Psoas muscle (tissue), 7 donors: ENCODE measurements at regions not wholly inside any gene's neighbourhood (a gene's known extent, or its start where the extent isn't known, plus 50 kb on each side); places are given as distances from the start of the nearest gene placed in this dataset.
A peak's percentile ranks its signal among the peaks of the same experiment; 100 is the strongest.

Experiments
- ATAC-seq, 4 donors: fragments of 200-7000 bp; cut with Tn5 transposase; one replicate each; pipeline ENCODE4 v1.9.1; 2020; ENCODE audit warnings: moderate library complexity in 3 of 4, mild to moderate bottlenecking in 2 of 4
- DNase-seq, 2 donors: peaks; one replicate each; pipeline ENCODE4 v3.0.0-alpha.2; 2020
- H3K27ac ChIP-seq: fragments of 200-600 bp; one replicate; pipeline ENCODE4 v1.8.0; 2022
- H3K27me3 ChIP-seq, 3 donors: fragments of 200-600 bp in 1 of 3; one replicate each; pipeline versions ENCODE4 v1.6.1 to v1.8.0; 2013 to 2022; ENCODE audit warnings: low read length in 2 of 3, mild to moderate bottlenecking in 2 of 3, moderate library complexity in 1 of 3; ENCODE audit not compliant: insufficient read depth in 3 of 3
- H3K36me3 ChIP-seq, 2 donors: fragments of 200-600 bp in 1 of 2; one replicate each; pipeline versions ENCODE4 v1.6.1 to v1.8.0; 2013 to 2022; ENCODE audit warnings: low read depth in 1 of 2, mild to moderate bottlenecking in 1 of 2, moderate library complexity in 1 of 2; ENCODE audit not compliant: insufficient read depth in 1 of 2
- H3K4me1 ChIP-seq: fragments of 200-600 bp; one replicate; pipeline ENCODE4 v1.8.0; 2022
- H3K4me3 ChIP-seq: fragments of 200-600 bp; one replicate; pipeline ENCODE4 v1.8.0; 2022; ENCODE audit warnings: mild to moderate bottlenecking
- H3K9me3 ChIP-seq: fragments of 200-600 bp; one replicate; pipeline ENCODE4 v1.8.0; 2022
- CTCF ChIP-seq: fragments of 200-600 bp; IDR thresholded peaks from one replicate; pipeline ENCODE4 v1.8.0; 2022; ENCODE audit warnings: antibody characterized with exemption
- WGBS, 3 donors: extraction: QIAGEN DNeasy Blood & Tissue Kit; methylation state at CpG; one replicate each; pipeline versions ENCODE4 v1.1.6 to v1.1.7; 2013; 5-methylcytosine and 5-hydroxymethylcytosine counted together
- intact Hi-C, 2 donors: fragments of 100-400 bp; cut with DNase I; formaldehyde crosslinking; loops; one replicate each; pipeline versions ENCODE4 v1.11.0 to v1.14.2; 2022
- donor health status: healthy with polysubstance abuse.
- donor health status: DM: no; HTN: no; CAD: no; lungs with moderate emphysema.
- donor health status: Bipolar disorder and iron deficiency.
- donor health status: healthy.
- donor health status: DM: yes; HTN: yes; CAD: no.
- donor health status: DM: no; HTN: no; CAD: no.
- donor health status: DM: yes; HTN: yes; CAD: no.

DNA sequence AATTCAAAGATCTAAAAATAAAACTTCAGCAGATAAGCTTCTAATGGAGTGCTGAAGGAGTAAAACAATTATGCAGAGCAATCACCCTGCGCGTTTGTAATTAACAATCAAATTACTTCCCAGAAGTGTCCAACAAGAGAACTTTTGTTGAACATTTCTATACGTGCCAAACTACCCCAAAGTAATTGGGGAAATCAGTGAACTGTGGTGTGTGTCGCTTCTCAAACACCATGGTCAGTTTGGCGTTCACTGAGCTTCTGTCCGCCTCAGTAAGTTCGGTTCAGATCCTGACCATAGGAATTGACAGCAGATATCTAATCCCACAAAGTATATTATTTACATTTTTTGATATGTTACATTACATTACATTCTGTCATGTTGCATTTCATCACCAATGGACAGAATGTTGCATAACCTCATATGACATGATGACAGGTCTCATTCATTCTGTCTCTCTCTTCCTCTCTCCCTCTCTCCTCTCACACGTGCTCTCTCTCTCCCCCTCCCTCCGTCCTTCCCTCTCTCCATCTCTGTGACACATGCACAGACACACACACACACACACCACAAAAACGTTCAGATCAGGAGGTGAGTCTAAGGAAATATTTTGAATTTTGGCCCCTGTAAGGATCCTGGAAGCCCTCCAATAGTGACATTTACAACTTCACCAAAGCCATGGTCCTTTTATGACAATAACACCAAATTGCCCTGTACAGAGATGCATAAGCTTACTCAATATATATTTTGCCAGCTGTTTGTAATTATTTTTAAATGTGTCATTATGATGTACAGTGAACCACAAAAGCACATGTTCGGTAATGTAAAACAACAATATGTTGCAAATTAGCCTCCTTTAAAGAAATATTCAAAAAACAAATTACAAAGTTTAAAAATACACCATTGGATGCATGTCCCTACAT lies 269.2 kb downstream of the FIGN start:
- 56 to 71% (median 58%) methylated on average over 11 of the region's 11 CpGs for WGBS, 3 donors
- no peaks in the 10 kb centered on the region for H3K9me3 ChIP-seq
- H3K4me1 ChIP-seq: peaks cover 8% of the 10 kb centered on the region
- ATAC-seq: peak; percentile 51 to 76 (median 74)
- intact Hi-C loops: loop anchor here in 1 of 2 donors (10.0 kb wide), 1 partner anchor 122 kb away; no protein-coding TSS in a partner anchor
- peak overlapping the region; percentile 47 for H3K27ac ChIP-seq
- DNase-seq: no peak
- no peak for TF ChIP-seq CTCF
- no peaks in the 10 kb centered on the region for H3K36me3 ChIP-seq
- no peaks in the 10 kb centered on the region for H3K27me3 ChIP-seq
- H3K4me3 ChIP-seq: peak overlapping the region; percentile 40

- peak; percentile 63 to 93 (median 88) for ATAC-seq
- H3K4me3 ChIP-seq: no peak overlapping the region
- no peaks in the 10 kb centered on the region for H3K36me3 ChIP-seq
- peaks cover 8% of the 10 kb centered on the region for H3K4me1 ChIP-seq
- no peaks in the 10 kb centered on the region for H3K27me3 ChIP-seq
- 10 to 17% (median 13%) methylated on average over 2 of the region's 2 CpGs for WGBS, 3 donors
- TF ChIP-seq CTCF: no peak
- no peaks in the 10 kb centered on the region for H3K9me3 ChIP-seq
- intact Hi-C loops: loop anchor here in 1 of 2 donors (10.0 kb wide), 1 partner anchor 121 kb away; no protein-coding TSS in a partner anchor
- H3K27ac ChIP-seq: peak overlapping the region; percentile 61
- DNase-seq: no peak
Measured at GRCh38 chr2:163465440-163465839, 270.4 kb downstream of the FIGN start.

- intact Hi-C loops: loop anchor here in 1 of 2 donors (10.0 kb wide), 1 partner anchor 119 kb away; no protein-coding TSS in a partner anchor
- H3K4me3 ChIP-seq: no peak overlapping the region
- no peak overlapping the region for H3K27ac ChIP-seq
- no peak for DNase-seq
- no peak for ATAC-seq
- 69 to 86% (median 73%) methylated on average over 3 of the region's 3 CpGs for WGBS, 3 donors
- H3K27me3 ChIP-seq: no peaks in the 10 kb centered on the region
- no peaks in the 10 kb centered on the region for H3K9me3 ChIP-seq
- peaks cover 8% of the 10 kb centered on the region for H3K4me1 ChIP-seq
- no peak for TF ChIP-seq CTCF
- H3K36me3 ChIP-seq: no peaks in the 10 kb centered on the region
Measured at GRCh38 chr2:163463411-163463810, 272.4 kb downstream of the FIGN start.

DNA sequence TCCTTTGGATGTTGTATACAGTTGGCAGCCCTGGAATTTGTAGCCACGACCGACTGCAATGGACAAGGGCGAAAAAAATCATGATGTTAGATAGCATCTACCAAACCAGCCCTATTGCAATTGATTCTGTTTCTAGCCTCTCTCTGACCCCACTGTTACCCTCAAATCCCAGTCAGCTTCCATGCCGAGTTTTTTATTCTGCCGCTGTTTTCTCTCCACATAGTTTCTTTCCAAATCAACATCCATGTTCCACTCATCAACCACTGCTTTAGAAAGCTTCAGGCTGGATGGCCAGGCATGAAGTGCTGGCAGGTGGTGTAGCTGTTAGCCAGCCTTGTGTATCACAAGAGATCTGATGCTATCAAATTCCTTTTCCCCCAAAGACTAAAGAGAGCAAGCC lies 272.8 kb downstream of the FIGN start:
- TF ChIP-seq CTCF: no peak
- intact Hi-C loops: loop anchor here in 1 of 2 donors (10.0 kb wide), 1 partner anchor 118 kb away; no protein-coding TSS in a partner anchor

More for the DNA sequence above, 272.8 kb downstream of the FIGN start:
- 88 to 96% (median 92%) methylated on average over 5 of the region's 5 CpGs for whole genome bisulfite sequencing, 3 donors
- no peak overlapping the region for H3K27ac ChIP-seq
- ATAC-seq (no peak), DNase-seq (no peak)
- no peak overlapping the region for H3K4me3 ChIP-seq
- no peaks in the 10 kb centered on the region for H3K9me3 ChIP-seq
- no peaks in the 10 kb centered on the region for H3K27me3 ChIP-seq
- no peaks in the 10 kb centered on the region for H3K36me3 ChIP-seq
- peaks cover 8% of the 10 kb centered on the region for H3K4me1 ChIP-seq
